Stimulated activated CD8-positive, alpha-beta memory T cell treated with anti-CD3 and anti-CD28 coated beads, Interleukin-7, amount 100 ng/mL, for 1 hour (primary cell): ENCODE measurements at regions not wholly inside any gene's neighbourhood (a gene's known extent, or its start where the extent isn't known, plus 50 kb on each side); places are given as distances from the start of the nearest gene placed in this dataset.

Experiments used
- DNase-seq, 2 donors: peaks; one replicate each; pipeline ENCODE4 v3.0.0-alpha.2; 2020; ENCODE audit warnings: low read depth in 2 of 2

GRCh38 chr15:93241696-93242585 is 152.9 kb upstream of the RGMA start:
- DNase-seq: no peak

DNA sequence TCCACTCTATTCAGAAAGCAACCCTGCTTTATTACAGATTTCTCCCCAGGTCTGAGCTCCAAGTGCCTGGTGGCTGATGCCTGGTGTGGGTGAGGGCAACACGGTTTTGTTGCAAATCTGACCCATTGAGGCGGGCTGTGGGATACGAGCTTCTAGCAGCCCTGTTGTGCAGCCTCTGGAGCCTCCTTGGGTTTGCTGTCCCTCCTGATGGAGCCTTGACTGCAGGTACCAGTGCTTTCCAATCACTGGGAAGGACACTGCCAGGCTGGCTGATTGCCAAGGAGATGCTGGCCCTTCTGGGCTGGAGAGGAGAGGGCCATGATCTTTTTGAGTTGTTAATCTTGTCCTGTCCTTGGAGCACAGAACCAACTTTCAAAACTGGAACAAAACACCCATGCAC is 151.0 kb upstream of the RGMA start:
- DNase-seq: no peak

GRCh38 chr15:93239591-93239990 is 150.6 kb upstream of the RGMA start:
- DNase-seq: no peak

DNA sequence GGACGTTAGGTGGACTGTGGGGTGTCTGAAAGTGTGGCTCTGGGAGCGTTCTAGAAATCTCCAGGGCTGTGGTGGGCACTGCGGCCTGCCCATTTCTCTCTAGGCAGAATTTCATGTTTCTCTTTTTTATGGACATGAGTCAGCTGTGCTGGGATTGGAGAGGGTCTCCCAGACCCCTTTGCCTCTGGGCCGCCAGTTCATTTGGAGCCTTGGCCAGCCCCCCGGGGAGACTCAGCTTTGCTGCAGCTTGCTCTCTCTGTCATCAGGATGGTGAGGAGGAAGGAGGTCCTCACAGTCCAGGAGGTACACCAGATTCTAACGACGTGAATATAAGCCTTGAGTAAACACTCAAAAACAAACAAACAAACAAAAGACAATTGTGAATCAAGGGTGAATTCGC is 149.6 kb upstream of the RGMA start:
- no peak for DNase-seq

- DNase-seq: no peak
Observed at GRCh38 chr15:93235926-93236780, 147.1 kb upstream of the RGMA start.

GRCh38 chr15:93235269-93235668 is 146.3 kb upstream of the RGMA start:
- DNase-seq: no peak

DNA sequence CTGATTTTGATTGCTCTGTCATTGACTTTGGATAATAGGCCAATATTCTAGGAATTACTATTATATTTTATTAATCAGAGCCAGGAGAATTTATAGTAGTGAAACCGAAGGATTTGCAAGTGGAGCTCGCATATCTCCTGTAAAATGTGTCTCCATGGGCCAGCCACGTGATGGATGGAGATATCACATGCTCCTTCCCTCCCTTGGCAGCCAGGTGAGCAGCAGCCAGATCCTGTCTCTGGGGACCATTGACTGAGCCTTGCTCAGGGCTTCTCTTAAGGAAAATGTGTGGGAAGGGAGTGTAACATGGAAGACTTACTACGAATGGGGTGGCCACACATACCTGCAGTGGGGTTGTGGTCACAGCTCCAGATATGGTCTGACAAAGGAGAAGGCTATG is 144.7 kb upstream of the RGMA start:
- DNase-seq: no peak

GRCh38 chr15:93232845-93233244 is 143.8 kb upstream of the RGMA start:
- DNase-seq: no peak

DNA sequence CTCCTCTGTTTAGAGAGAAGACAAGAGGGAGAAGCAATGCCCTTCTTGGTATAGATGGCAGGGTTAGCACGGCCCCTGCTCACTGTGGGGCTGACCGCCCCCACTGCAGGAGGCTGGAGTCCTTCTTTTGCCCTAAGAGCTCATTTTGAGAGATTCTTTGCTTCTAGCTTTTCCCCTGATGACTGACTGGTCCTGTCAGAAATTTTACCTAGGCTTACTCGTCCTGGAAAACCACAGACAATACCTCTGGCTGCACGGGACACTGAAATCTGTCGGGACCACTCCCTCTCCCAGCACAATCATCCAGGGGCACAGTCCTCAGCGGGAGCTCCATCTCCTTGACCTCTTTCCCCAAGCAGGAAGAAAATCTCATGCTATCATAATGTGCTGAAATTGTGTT is 143.0 kb upstream of the RGMA start:
- DNase-seq: no peak

DNA sequence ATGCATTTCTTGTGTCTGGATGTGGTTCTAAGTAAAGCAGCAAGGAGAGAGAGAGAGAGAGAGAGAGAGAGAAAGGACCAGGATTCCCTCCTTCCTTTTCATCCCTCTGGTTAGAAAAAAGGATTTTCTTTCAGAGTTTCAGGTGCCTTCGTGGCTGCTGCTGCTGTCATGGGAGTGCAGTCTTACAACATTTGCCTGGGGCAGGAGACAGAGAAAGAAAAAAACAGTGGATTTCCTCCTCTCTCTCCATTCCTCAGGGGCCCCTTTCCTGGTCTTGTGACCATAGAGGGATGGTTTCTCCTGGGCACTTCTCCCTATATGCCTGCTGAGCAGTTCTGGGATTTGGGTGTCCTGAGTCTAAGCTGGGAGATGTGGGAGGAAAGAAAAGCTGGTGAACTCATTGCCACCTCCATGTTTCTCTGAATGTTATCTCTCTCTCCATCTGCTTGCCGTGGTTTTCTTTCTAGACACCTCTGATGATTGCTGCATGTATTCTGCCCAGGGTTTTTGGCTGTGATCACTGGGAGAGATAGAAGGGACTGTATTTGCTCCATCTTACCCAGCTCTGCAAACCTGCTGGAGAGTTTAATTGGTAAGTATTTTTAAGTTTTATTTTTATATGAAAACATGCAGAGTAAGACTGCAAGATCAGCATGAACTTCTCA is 142.4 kb upstream of the RGMA start:
- no peak for DNase-seq

- no peak for DNase-seq
Observed at GRCh38 chr15:93228546-93228945, 139.5 kb upstream of the RGMA start.

DNA sequence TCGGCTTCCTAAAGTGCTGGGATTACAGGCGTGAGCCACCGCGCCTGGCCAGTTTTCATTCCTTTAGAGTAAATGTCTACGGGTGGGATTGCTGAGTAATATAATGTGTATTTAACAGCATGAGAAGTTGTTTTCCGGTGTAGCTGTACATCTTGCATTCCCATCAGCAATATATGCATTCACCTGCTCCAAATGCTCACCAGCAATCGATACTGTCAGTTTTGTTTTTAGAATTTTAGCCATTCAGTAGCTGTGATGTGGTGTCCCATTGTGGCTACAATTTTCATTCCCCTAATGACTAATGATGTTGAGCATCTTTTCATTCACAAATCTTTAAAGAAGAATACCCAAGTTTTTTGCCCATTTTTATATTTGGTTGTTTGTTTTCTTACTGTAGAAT is 134.8 kb upstream of the RGMA start:
- no peak for DNase-seq

- no peak for DNase-seq
Observed at GRCh38 chr15:93221759-93222158, 132.7 kb upstream of the RGMA start.

- DNase-seq: no peak
Observed at GRCh38 chr15:93219859-93220420, 130.9 kb upstream of the RGMA start.

- DNase-seq: no peak
Observed at GRCh38 chr15:93217343-93217742, 128.3 kb upstream of the RGMA start.

- DNase-seq: no peak
Observed at GRCh38 chr15:93214106-93214505, 125.1 kb upstream of the RGMA start.

DNA sequence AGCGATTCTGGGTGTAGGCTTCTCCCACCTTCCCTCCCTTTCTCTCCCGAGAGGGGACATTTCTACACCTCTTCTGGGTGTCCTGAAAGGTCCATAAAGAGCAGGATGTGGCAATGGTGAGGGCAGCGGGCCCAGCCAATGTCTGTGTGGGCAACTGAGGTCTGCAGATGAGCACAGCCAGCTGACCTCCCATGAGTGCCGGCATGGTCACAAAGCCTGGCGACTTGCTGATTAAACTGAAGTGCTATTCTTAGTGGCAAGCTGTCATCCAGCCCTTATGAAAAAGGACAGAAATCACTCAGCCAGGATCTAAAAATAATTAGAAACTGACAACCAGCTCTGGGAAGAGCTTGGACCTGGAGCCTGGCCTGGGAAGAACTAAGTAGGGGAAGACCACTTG is 124.3 kb upstream of the RGMA start:
- no peak for DNase-seq

DNA sequence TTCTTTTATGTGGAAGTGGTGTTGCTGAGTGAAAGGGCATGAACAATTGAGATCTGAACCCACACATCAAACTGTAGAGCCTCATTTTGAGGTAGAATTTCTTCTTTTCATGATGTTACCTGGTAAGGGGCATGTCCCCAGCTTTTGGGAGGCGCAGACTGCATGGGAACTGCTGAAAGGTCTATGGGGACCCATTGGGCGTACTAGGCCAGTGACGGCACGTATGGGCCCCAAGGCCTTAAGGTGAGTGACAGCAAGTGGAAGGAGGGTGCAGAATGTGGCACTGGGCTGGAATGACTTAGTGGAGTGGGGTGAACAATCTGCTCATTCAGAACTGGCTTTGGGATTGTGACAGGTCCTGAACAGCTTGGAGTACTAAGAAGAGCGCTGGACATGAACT is 123.6 kb upstream of the RGMA start:
- no peak for DNase-seq

GRCh38 chr15:93210995-93211394 is 122.0 kb upstream of the RGMA start:
- no peak for DNase-seq

DNA sequence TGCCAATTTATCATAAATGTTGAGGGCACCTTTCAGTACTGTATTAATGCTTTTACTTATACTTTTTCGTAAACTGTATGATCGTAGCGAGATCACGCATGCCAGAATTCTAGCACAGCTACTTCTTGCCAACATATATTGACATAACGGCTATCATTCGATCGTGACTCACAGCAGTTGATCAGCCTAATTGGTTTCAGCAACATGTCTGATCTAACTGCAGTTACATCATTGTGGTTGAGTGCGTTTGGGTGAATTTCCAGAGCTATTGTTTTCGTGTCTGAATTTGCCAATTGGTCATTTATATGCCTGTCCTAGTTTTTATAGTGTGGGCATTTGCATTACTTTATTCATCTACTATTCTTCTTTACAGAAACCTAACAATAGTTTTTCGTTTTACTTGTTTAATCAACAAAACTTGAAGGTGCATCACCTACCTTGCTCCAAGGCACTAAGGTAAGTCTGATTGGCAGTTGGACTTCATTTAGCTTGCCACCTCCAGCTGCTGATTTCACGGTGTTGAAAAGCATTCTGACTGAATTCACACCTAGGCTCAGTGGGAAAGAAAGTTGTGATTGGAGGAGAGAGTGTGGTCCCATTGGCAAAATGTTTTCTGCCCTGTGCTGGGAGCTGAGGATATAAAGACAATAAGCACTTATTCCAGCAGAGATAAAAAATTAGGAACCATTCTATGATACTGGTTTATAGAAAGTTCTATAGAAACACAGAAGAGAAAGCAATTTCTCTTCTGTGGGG is 120.9 kb upstream of the RGMA start:
- no peak for DNase-seq

GRCh38 chr15:93206893-93207292 is 117.9 kb upstream of the RGMA start:
- DNase-seq: no peak
